ENCODE measurements at regions not wholly inside any gene's neighbourhood (a gene's known extent, or its start where the extent isn't known, plus 50 kb on each side); places are given as distances from the start of the nearest gene placed in this dataset.
A peak's percentile ranks its signal among the peaks of the same experiment; 100 is the strongest.

DNA sequence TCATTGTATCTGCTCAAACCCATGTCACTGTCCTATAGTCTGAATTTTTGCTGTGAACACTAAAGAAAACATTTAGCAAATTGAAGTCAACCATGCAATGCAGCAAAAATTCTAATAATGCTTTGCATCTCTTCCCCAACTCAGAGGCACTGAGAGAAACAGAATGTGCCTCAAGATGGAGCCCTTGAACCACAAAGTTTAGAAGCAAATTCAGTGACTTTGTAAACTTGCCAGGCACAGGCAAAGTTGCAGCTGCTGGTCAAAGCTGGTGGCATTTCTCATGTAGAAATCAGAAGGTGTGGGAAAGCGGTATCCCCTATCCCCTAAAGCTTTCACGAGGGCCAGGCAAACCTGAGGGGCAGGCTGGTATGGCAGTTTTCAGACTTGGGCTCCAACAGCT, 121.7 kb upstream of the DIPK2B start:
- TF ChIP-seq, protein P1, sequence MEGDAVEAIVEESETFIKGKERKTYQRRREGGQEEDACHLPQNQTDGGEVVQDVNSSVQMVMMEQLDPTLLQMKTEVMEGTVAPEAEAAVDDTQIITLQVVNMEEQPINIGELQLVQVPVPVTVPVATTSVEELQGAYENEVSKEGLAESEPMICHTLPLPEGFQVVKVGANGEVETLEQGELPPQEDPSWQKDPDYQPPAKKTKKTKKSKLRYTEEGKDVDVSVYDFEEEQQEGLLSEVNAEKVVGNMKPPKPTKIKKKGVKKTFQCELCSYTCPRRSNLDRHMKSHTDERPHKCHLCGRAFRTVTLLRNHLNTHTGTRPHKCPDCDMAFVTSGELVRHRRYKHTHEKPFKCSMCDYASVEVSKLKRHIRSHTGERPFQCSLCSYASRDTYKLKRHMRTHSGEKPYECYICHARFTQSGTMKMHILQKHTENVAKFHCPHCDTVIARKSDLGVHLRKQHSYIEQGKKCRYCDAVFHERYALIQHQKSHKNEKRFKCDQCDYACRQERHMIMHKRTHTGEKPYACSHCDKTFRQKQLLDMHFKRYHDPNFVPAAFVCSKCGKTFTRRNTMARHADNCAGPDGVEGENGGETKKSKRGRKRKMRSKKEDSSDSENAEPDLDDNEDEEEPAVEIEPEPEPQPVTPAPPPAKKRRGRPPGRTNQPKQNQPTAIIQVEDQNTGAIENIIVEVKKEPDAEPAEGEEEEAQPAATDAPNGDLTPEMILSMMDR (IDR thresholded peaks at IDR 0.05; ENCODE audit: low read depth, low read length), result peak; percentile 54
- Histone ChIP-seq H3K9me3 (ENCODE audit: control insufficient read depth, insufficient read depth, low read length) (no peaks in the 10 kb centered on the region), H3K4me3 (ENCODE audit: low read depth, low read length) (no peak overlapping the region), H3K27ac (ENCODE audit: low read depth, low read length) (no peak overlapping the region), H3K27me3 (ENCODE audit: control insufficient read depth, insufficient read depth, low read length) (no peaks in the 10 kb centered on the region)
- ChIA-PET POLR2A (interaction anchor here (0.9 to 1.4 kb wide), 2 partner anchors 157 to 424 kb away, joined by 3 to 7 read pairs; no protein-coding TSS in a partner anchor), CTCF (interaction anchor here (0.6 to 3.0 kb wide), 9 partner anchors 25 to 1364 kb away, joined by 3 to 9 read pairs (median 4); no protein-coding TSS in a partner anchor)
- peak; percentile 47 for DNase-seq (ENCODE audit: low read depth, low spot score)

DNA sequence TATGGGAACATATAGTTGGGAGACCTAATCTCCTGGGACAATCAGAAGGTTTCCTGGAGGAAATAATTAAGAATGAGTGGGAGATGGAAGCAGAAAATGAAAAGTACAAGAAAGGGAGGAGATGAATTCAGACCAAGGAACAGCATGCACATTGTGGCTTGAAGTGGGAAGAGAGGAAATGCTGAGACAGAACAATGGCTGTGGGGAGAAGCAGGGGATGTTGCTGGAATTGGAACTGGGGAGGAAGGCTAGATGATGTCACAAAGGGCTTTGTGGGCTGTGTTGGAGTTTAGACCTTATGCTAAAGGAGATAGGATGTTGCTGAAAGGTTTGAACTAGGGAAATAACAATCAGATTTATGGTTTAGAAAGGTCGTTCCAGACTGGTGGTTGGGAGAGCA, 119.5 kb upstream of the DIPK2B start:
- no peak for DNase-seq (ENCODE audit: low read depth, low spot score)
- no peak overlapping the region for H3K27ac ChIP-seq (ENCODE audit: low read depth, low read length)
- ChIA-PET POLR2A (no interaction called here), CTCF (no interaction called here)
- no peaks in the 10 kb centered on the region for H3K27me3 ChIP-seq (ENCODE audit: control insufficient read depth, insufficient read depth, low read length)
- TF ChIP-seq, protein P1 (IDR thresholded peaks at IDR 0.05; ENCODE audit: low read depth, low read length), result no peak
- H3K9me3 ChIP-seq (ENCODE audit: control insufficient read depth, insufficient read depth, low read length), result no peaks in the 10 kb centered on the region
- H3K4me3 ChIP-seq (ENCODE audit: low read depth, low read length), result no peak overlapping the region

DNA sequence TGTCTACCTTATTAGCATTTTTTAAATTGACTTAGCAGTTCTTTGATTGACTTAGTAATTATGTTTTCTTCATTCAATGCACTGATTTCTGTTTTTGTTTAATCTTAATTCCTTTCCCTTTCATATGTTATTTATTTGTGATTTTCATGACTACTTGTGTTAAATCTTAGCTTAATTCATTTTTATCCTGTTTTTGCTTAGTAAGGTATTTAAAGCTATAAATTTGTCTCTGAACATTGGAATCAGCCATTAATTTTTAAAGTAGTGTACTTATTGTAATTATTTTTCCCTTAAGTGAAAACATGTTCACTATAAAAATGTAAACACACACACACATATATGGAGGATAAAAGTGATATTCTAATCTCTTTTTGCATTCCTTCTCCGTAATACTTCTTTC, 109.1 kb upstream of the DIPK2B start:
- TF ChIP-seq, protein P1 (IDR thresholded peaks at IDR 0.05; ENCODE audit: low read depth, low read length), result no peak
- DNase-seq (ENCODE audit: low read depth, low spot score), result no peak
- Histone ChIP-seq H3K4me3 (ENCODE audit: low read depth, low read length) (no peak overlapping the region), H3K27ac (ENCODE audit: low read depth, low read length) (no peak overlapping the region), H3K27me3 (ENCODE audit: control insufficient read depth, insufficient read depth, low read length) (no peaks in the 10 kb centered on the region), H3K9me3 (ENCODE audit: control insufficient read depth, insufficient read depth, low read length) (no peaks in the 10 kb centered on the region)
- ChIA-PET POLR2A (no interaction called here), CTCF (no interaction called here)

DNA sequence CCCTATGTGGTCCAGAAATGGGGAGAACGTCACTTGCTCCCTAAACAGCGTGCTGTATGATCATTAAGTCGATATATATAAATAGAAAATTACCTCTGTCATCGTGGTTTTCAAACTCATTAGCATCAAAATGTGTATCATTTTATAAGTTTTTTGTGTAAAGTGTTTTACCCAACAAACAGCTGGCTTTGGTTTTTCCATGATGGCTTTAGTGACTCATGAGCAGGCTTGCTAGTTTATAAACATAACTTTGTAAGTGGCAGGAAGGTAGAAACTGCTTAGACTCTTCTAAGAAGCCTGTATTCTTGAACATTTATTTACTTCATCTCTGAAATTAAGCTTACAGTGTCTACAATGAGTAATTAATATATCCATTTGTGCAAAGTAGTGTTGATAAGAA, 108.4 kb upstream of the DIPK2B start:
- TF ChIP-seq, protein P1 (IDR thresholded peaks at IDR 0.05; ENCODE audit: low read depth, low read length), result no peak
- ChIA-PET CTCF (no interaction called here), POLR2A (no interaction called here)
- DNase-seq (ENCODE audit: low read depth, low spot score), result no peak
- Histone ChIP-seq H3K4me3 (ENCODE audit: low read depth, low read length) (no peak overlapping the region), H3K27ac (ENCODE audit: low read depth, low read length) (no peak overlapping the region), H3K27me3 (ENCODE audit: control insufficient read depth, insufficient read depth, low read length) (no peaks in the 10 kb centered on the region), H3K9me3 (ENCODE audit: control insufficient read depth, insufficient read depth, low read length) (no peaks in the 10 kb centered on the region)

DNA sequence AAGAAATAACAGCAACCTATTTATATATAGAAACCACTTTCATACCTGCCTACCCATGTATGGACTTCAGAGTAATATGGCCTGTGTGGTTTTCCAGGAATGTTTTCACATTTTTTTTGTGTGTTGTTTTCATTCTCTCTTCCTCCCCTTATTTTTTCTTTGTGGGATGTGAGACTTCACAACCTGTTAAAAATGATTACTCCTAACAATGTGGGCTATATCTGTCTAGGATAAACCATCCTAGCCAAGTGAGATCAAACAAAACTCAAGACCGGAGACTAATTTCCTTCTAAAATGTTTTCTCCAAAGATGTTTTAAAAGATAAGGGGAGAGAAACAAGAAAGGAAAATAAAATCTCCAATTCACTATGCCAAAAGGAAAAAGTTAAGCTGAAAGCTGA, 106.1 kb upstream of the DIPK2B start:
- ChIA-PET POLR2A (no interaction called here), CTCF (no interaction called here)
- Histone ChIP-seq H3K9me3 (ENCODE audit: control insufficient read depth, insufficient read depth, low read length) (no peaks in the 10 kb centered on the region), H3K27me3 (ENCODE audit: control insufficient read depth, insufficient read depth, low read length) (no peaks in the 10 kb centered on the region), H3K27ac (ENCODE audit: low read depth, low read length) (no peak overlapping the region), H3K4me3 (ENCODE audit: low read depth, low read length) (no peak overlapping the region)
- TF ChIP-seq, protein P1 (IDR thresholded peaks at IDR 0.05; ENCODE audit: low read depth, low read length), result no peak
- DNase-seq (ENCODE audit: low read depth, low spot score), result no peak

All from AG04450 (cell line).